ENCODE measurements at regions not wholly inside any gene's neighbourhood (a gene's known extent, or its start where the extent isn't known, plus 50 kb on each side); places are given as distances from the start of the nearest gene placed in this dataset.

GRCh38 chr5:123874600-123875201 lies 362.7 kb downstream of the CSNK1G3 start:
- no peak for TF ChIP-seq CTCF (conservative IDR thresholded peaks at IDR 0.05; ENCODE audit: low read length)
- no peak for TF ChIP-seq EZH2phosphoT487 (IDR thresholded peaks at IDR 0.05; ENCODE audit: borderline replicate concordance, low read depth, low read length)
